GM12892 (cell line): ENCODE measurements at regions not wholly inside any gene's neighbourhood (a gene's known extent, or its start where the extent isn't known, plus 50 kb on each side); places are given as distances from the start of the nearest gene placed in this dataset.

ENCODE experiments used
- POLR2A ChIP-seq: IDR thresholded peaks from 2 replicates; pipeline ENCODE4 v1.6.1; 2011; ENCODE audit warnings: low read depth, low read length, control low read depth
- POLR2AphosphoS5 ChIP-seq: IDR thresholded peaks from 2 replicates; pipeline ENCODE4 v1.6.1; 2011; ENCODE audit warnings: low read depth, low read length, control low read depth
- TAF1 ChIP-seq: IDR thresholded peaks from 2 replicates; pipeline ENCODE4 v1.6.1; 2011; ENCODE audit warnings: low read depth, mild to moderate bottlenecking, control low read depth, low read length, borderline replicate concordance

- TF ChIP-seq POLR2AphosphoS5 = no peak
- no peak for TF ChIP-seq POLR2A
- no peak for TF ChIP-seq TAF1
Observed at GRCh38 chr11:26858098-26858497, 135.8 kb upstream of the FIBIN start.
